Body of pancreas (tissue), 4 donors: ENCODE measurements at regions not wholly inside any gene's neighbourhood (a gene's known extent, or its start where the extent isn't known, plus 50 kb on each side); places are given as distances from the start of the nearest gene placed in this dataset.

Source experiments
- ATAC-seq: fragments of 150-250 bp; one replicate; pipeline ENCODE4 v1.9.1; 2016
- DNase-seq, 4 donors: peaks; one replicate each; pipeline ENCODE4 v3.0.0-alpha.2; 2019
- H3K27ac ChIP-seq, 4 donors: fragments of 200-600 bp; sonication (generic); 1 replicate in 3 of 4; 2 replicates in 1 of 4; pipeline versions ENCODE4 v1.5.1 to v1.6.1; 2016 to 2019; ENCODE audit warnings: mild to moderate bottlenecking in 1 of 4, mixed read lengths in 1 of 4, moderate library complexity in 1 of 4
- H3K27me3 ChIP-seq, 2 donors: fragments of 200-600 bp; sonication (generic); one replicate each; pipeline ENCODE4 v1.6.0; 2016; ENCODE audit warnings: mild to moderate bottlenecking in 1 of 2
- H3K36me3 ChIP-seq, 2 donors: fragments of 200-600 bp; sonication (generic); replicated peaks in 1 of 2; 2 replicates each; pipeline ENCODE4 v1.5.1; 2016; ENCODE audit warnings: low read depth in 2 of 2; ENCODE audit not compliant: insufficient read depth in 1 of 2
- H3K4me1 ChIP-seq: fragments of 200-600 bp; sonication (generic); one replicate; pipeline ENCODE4 v1.6.0; 2016
- H3K4me3 ChIP-seq, 2 donors: fragments of 200-600 bp; sonication (generic); 1 replicate in 1 of 2; 2 replicates in 1 of 2; pipeline ENCODE4 v1.5.1; 2016 to 2019
- H3K9me3 ChIP-seq, 3 donors: fragments of 200-600 bp; sonication (generic); 1 replicate in 2 of 3; 2 replicates in 1 of 3; pipeline ENCODE4 v1.5.1; 2016
- CTCF ChIP-seq, 7 experiments: fragments of 450-650 bp in 4 of 7; fragments of 200-600 bp in 3 of 7; sonication (generic) in 3 of 7; IDR thresholded peaks; one replicate each; pipeline ENCODE4 v1.5.1; 2016 to 2019; ENCODE audit warnings: antibody characterized with exemption in 7 of 7
- POLR2A ChIP-seq, 3 donors: fragments of 450-650 bp; IDR thresholded peaks; one replicate each; pipeline ENCODE4 v1.6.1; 2016; ENCODE audit warnings: antibody characterized with exemption in 3 of 3, mild to moderate bottlenecking in 2 of 3
- WGBS, 2 donors: methylation state at CpG; one replicate each; pipeline ENCODE4 v1.1.5; 2017; 5-methylcytosine and 5-hydroxymethylcytosine counted together
- intact Hi-C: fragments of 100-400 bp; cut with DNase I; formaldehyde crosslinking; loops from one replicate; pipeline ENCODE4 v1.15.1; 2023

- no peak overlapping the region for H3K27ac ChIP-seq
- no peak for DNase-seq
- no peaks in the 10 kb centered on the region for H3K36me3 ChIP-seq
- TF ChIP-seq POLR2A (IDR thresholded peaks at IDR 0.05) (no peak), CTCF (IDR thresholded peaks at IDR 0.05) (no peak)
- H3K4me1 ChIP-seq, result no peaks in the 10 kb centered on the region
- H3K9me3 ChIP-seq, result no peaks in the 10 kb centered on the region
- H3K4me3 ChIP-seq, result no peak overlapping the region
- no peak for ATAC-seq
- no peaks in the 10 kb centered on the region for H3K27me3 ChIP-seq
- intact Hi-C loops, result no loop called here
- WGBS, 2 donors, result 78 to 82% methylated on average over 4 of the region's 4 CpGs
Measured at GRCh38 chr2:7621018-7621814, 704.0 kb downstream of the RNF144A start.

- WGBS, 2 donors, result 57 to 68% methylated on average over 10 of the region's 10 CpGs
- no peak for DNase-seq
- ATAC-seq, result no peak
- intact Hi-C loops, result no loop called here
- no peaks in the 10 kb centered on the region for H3K9me3 ChIP-seq
- H3K36me3 ChIP-seq, result no peaks in the 10 kb centered on the region
- H3K4me3 ChIP-seq, result no peak overlapping the region
- TF ChIP-seq POLR2A (IDR thresholded peaks at IDR 0.05), result no peak
- TF ChIP-seq CTCF (IDR thresholded peaks at IDR 0.05), result no peak
- no peaks in the 10 kb centered on the region for H3K4me1 ChIP-seq
- H3K27ac ChIP-seq, result no peak overlapping the region
- H3K27me3 ChIP-seq, result no peaks in the 10 kb centered on the region
Measured at GRCh38 chr2:7625392-7626138, 708.4 kb downstream of the RNF144A start.

- intact Hi-C loops, result no loop called here
- Histone ChIP-seq H3K27me3 (no peaks in the 10 kb centered on the region), H3K4me3 (no peak overlapping the region), H3K9me3 (no peaks in the 10 kb centered on the region), H3K36me3 (no peaks in the 10 kb centered on the region), H3K4me1 (no peaks in the 10 kb centered on the region), H3K27ac (no peak overlapping the region)
- TF ChIP-seq CTCF (IDR thresholded peaks at IDR 0.05) (no peak), POLR2A (IDR thresholded peaks at IDR 0.05) (no peak)
- 78 to 82% methylated on average over 6 of the region's 6 CpGs for WGBS, 2 donors
- ATAC-seq (no peak), DNase-seq (no peak)
Measured at GRCh38 chr2:7626139-7626537, 708.9 kb downstream of the RNF144A start.

- H3K27me3 ChIP-seq, result no peaks in the 10 kb centered on the region
- TF ChIP-seq POLR2A (IDR thresholded peaks at IDR 0.05), result no peak
- TF ChIP-seq CTCF (IDR thresholded peaks at IDR 0.05), result no peak
- no peak overlapping the region for H3K27ac ChIP-seq
- DNase-seq (no peak), ATAC-seq (no peak)
- no peak overlapping the region for H3K4me3 ChIP-seq
- no peaks in the 10 kb centered on the region for H3K9me3 ChIP-seq
- no peaks in the 10 kb centered on the region for H3K36me3 ChIP-seq
- intact Hi-C loops, result no loop called here
- no peaks in the 10 kb centered on the region for H3K4me1 ChIP-seq
- 68 to 74% methylated on average over 3 of the region's 3 CpGs for WGBS, 2 donors
Measured at GRCh38 chr2:7627583-7627982, 710.4 kb downstream of the RNF144A start.
